ENCODE measurements at regions not wholly inside any gene's neighbourhood (a gene's known extent, or its start where the extent isn't known, plus 50 kb on each side); places are given as distances from the start of the nearest gene placed in this dataset.
"Not testable (repeated sequence)": the region's sequence is repeated elsewhere in the genome, so short reads cannot be mapped to it uniquely, and the experiment has no call there.

- TF ChIP-seq YY1 (IDR thresholded peaks at IDR 0.05; ENCODE audit: insufficient read depth, insufficient read length); ZNF274 (IDR thresholded peaks at IDR 0.05; ENCODE audit: low read depth, low read length); SUZ12 (IDR thresholded peaks at IDR 0.05; ENCODE audit: extremely low read depth, insufficient read depth, insufficient read length): not testable (repeated sequence)
Observed at GRCh38 chr17:34038786-34039185, 216.3 kb upstream of the CCL2 start.
